ENCODE measurements at regions not wholly inside any gene's neighbourhood (a gene's known extent, or its start where the extent isn't known, plus 50 kb on each side); places are given as distances from the start of the nearest gene placed in this dataset.
A peak's percentile ranks its signal among the peaks of the same experiment; 100 is the strongest.

DNA sequence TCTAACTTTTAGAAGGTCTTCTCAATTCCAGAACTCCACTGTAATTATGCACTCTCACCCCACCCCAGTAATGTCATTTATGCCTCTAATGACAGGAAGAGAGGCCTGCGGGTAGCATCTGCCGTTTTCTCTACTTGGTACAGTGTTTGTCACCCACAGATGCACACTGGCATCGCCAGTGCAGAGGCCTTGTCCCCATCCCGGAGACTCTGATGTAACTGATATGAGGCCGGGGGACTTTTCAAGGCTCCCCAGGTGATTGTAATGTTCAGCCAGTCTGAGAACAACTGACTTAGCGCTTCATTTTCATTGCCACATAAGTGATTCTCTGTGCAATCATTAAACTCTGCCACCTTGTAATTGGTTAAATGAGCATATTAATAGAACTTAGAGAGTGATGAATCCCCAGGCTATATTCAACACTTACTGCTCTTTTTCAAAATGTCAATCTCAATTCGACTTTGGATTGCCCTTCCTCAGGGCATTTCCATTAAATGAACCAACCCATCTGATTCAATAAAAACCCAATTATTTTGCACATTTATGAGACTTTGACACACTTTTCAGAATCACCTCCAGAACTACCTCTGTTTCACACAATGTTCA is 113.2 kb downstream of the HERPUD2 start:
- H3K9me3 Mint-ChIP-seq: no peaks in the 10 kb centered on the region
- no peak for ATAC-seq
- no peak overlapping the region for H3K27ac Mint-ChIP-seq
- no peaks in the 10 kb centered on the region for H3K36me3 Mint-ChIP-seq
- DNase-seq (ENCODE audit: low spot score in 2 of 2): no peak

- no peaks in the 10 kb centered on the region for H3K9me3 Mint-ChIP-seq
- no peaks in the 10 kb centered on the region for H3K36me3 Mint-ChIP-seq
- H3K27ac Mint-ChIP-seq: no peak overlapping the region
- ATAC-seq (no peak), DNase-seq (ENCODE audit: low spot score in 2 of 2) (no peak)
Measured at GRCh38 chr7:35576031-35576573, 118.8 kb downstream of the HERPUD2 start.

DNA sequence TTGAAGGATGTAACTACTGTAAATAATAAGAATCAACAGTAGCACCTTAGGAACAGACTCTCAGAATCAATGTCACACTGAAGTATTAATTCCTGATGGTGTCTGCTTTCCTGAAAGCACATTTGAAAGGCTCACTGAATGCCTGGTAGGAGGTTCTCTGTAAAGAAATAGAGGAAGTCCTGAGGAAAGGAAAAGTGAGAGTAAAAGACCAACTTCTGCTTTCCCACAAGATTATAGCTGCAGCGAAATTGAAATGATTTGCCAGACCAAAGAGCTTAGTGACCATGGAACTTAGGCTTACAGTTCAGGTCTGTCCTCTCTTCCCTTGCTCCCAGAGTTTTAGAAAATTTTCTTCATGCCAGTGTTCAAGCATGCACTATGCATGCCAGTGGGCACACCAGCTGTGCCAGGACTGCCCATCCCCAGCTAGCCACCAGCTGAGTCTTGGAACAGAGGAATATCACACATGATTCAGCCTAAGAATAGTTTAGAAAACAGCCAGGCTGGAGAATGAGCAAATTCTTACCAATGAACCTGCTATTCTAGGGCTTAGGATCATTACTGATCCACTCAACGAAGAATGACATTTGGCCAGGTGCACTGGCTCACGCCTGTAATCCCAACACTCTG is 123.2 kb downstream of the HERPUD2 start:
- H3K36me3 Mint-ChIP-seq: no peaks in the 10 kb centered on the region

DNA sequence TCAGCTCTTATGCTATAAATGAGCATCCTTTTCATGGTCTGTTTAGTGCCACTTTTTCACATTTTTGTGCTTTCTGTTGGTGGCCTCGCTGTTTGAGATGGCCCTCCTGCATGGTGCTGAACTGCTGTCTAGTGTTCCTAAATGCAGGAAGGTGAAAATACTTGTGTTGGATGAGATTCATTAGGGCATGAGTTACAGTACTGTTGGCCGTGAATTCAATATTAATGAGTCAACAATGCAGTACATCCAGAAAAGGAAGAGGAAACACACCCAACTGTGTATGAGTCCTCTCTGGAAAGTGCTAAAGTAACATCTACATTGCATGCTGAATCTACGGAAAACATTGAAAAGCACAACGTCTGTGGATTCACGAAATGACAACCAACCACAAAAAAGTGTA is 124.0 kb downstream of the HERPUD2 start:
- Mint-ChIP-seq H3K36me3 (no peaks in the 10 kb centered on the region), H3K9me3 (no peaks in the 10 kb centered on the region), H3K27ac (no peak overlapping the region)
- DNase-seq (ENCODE audit: low spot score in 2 of 2) (no peak), ATAC-seq (no peak)

More for the DNA sequence above, 123.2 kb downstream of the HERPUD2 start:
- Mint-ChIP-seq H3K27ac (no peak overlapping the region), H3K9me3 (no peaks in the 10 kb centered on the region)
- DNase-seq (ENCODE audit: low spot score in 2 of 2) (no peak), ATAC-seq (no peak)

GRCh38 chr7:35565927-35566326 is 129.0 kb downstream of the HERPUD2 start:
- H3K36me3 Mint-ChIP-seq: no peaks in the 10 kb centered on the region
- no peaks in the 10 kb centered on the region for H3K9me3 Mint-ChIP-seq
- H3K27ac Mint-ChIP-seq: no peak overlapping the region
- DNase-seq (ENCODE audit: low spot score in 2 of 2) (no peak), ATAC-seq (no peak)

DNA sequence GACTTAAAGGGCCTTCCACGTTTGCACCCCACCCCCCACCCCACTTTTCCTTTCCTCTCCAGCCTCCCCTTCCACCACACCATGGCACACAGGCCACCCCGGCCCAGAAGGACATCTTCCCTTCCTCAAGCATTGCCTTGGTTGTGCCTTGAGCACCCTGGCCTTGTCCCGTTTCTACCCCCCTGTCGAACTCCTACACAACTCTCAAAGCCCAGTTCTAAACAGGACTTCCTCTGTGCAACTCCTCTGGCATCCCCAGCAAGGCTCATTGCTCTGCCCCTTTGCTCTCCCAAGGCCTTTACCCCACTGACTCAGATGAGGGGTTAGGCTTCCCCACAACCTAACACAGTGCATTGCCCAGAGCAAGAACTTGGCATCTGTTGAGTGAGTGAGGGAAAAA is 136.1 kb downstream of the HERPUD2 start:
- ATAC-seq: no peak
- Mint-ChIP-seq H3K36me3 (no peaks in the 10 kb centered on the region), H3K27ac (no peak overlapping the region), H3K9me3 (no peaks in the 10 kb centered on the region)
- DNase-seq (ENCODE audit: low spot score in 2 of 2): no peak

- ATAC-seq (no peak), DNase-seq (ENCODE audit: low spot score in 2 of 2) (no peak)
- Mint-ChIP-seq H3K9me3 (no peaks in the 10 kb centered on the region), H3K27ac (no peak overlapping the region), H3K36me3 (no peaks in the 10 kb centered on the region)
Measured at GRCh38 chr7:35556515-35557471, 138.1 kb downstream of the HERPUD2 start.

DNA sequence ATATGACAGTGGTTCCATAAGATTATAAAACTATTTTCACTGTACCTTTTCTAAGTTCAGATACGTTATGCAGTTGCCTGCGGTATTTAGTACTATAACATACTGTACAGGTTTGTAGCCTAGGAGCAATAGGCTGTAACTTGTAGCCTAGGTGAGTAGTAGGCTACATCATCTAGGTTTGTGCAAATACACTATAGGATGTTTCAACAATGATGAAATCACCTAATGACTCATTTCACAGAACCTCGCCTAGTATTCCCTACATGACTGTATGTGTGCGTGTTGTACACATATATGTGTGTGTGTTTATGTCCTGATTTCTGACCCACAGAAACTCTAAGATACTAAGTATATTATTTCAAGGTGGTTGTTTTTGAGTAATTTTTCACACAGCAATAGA is 139.0 kb downstream of the HERPUD2 start:
- peak; percentile 68 to 96 for ATAC-seq
- no peaks in the 10 kb centered on the region for H3K36me3 Mint-ChIP-seq
- no peak overlapping the region for H3K27ac Mint-ChIP-seq
- no peak for DNase-seq (ENCODE audit: low spot score in 2 of 2)
- no peaks in the 10 kb centered on the region for H3K9me3 Mint-ChIP-seq

- no peaks in the 10 kb centered on the region for H3K9me3 Mint-ChIP-seq
- peak in 1 of 2 donors; percentile 21 for ATAC-seq
- H3K36me3 Mint-ChIP-seq: no peaks in the 10 kb centered on the region
- no peak overlapping the region for H3K27ac Mint-ChIP-seq
- no peak for DNase-seq (ENCODE audit: low spot score in 2 of 2)
Measured at GRCh38 chr7:35555386-35555785, 139.5 kb downstream of the HERPUD2 start.

- DNase-seq (ENCODE audit: low spot score in 2 of 2): no peak
- no peaks in the 10 kb centered on the region for H3K9me3 Mint-ChIP-seq
- no peak overlapping the region for H3K27ac Mint-ChIP-seq
- no peak for ATAC-seq
- H3K36me3 Mint-ChIP-seq: no peaks in the 10 kb centered on the region
Measured at GRCh38 chr7:35553519-35553918, 141.4 kb downstream of the HERPUD2 start.

GRCh38 chr7:35552691-35553090 is 142.2 kb downstream of the HERPUD2 start:
- no peak for DNase-seq (ENCODE audit: low spot score in 2 of 2)
- Mint-ChIP-seq H3K9me3 (no peaks in the 10 kb centered on the region), H3K27ac (no peak overlapping the region), H3K36me3 (no peaks in the 10 kb centered on the region)
- no peak for ATAC-seq

DNA sequence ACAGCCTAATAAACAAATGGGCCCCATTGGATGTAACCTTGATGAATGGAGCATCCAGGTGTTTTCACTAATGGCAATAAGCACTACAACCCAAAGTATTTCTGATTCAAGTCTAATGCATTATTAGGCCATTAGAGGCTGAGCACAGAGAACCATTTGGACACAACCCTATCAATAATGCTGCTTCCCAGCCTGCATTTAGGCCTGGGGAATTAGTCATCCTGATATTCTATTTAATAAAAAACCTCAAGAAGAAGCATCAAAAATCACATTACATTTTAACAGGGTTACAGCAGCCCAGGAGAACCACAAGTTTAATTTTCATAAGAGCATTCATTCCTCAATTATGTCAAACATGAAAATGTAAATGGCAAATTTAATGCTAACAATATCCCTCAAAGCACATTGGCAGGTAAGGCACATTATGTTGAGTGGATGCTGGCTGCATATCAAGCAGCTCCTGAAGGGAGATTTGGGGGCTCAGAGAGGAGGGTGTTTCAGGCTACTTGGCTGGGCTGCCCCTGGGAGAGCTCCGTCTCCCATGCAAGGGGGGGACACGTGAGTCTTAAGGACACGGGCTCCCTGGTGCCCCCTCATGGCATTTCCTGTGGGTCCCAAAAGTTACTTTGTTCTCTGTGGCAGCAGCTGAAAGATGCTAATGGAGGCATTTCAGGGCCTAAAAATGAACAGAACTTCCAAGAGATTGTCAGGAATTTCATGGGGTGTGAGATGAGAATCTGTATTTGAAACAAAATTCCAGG is 143.4 kb downstream of the HERPUD2 start:
- DNase-seq (ENCODE audit: low spot score in 2 of 2) (no peak), ATAC-seq (no peak)
- Mint-ChIP-seq H3K9me3 (no peaks in the 10 kb centered on the region), H3K27ac (no peak overlapping the region), H3K36me3 (no peaks in the 10 kb centered on the region)

DNA sequence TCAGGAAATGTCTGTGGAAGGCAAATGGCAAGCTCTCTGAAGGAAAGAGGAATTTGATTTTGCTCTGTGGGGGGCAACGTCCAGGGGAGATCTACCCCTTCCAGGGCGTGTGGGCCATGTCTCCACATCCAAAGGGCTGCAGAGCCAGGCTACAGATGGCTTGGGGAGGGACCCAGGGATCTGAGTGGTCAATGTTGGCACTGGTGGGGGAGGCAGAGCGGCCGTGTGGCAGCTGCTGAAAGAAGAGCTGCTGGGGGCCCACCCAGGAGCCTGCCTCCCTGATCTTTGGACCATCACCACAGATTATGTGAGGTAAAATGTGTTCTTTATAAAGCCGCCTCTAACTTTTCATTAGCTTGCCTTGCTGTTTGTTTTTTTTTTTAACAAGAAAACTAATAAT is 144.1 kb downstream of the HERPUD2 start:
- no peak overlapping the region for H3K27ac Mint-ChIP-seq
- DNase-seq (ENCODE audit: low spot score in 2 of 2): no peak
- no peak for ATAC-seq
- H3K9me3 Mint-ChIP-seq: no peaks in the 10 kb centered on the region
- H3K36me3 Mint-ChIP-seq: no peaks in the 10 kb centered on the region

- DNase-seq (ENCODE audit: low spot score in 2 of 2): no peak
- ATAC-seq: no peak
- Mint-ChIP-seq H3K36me3 (no peaks in the 10 kb centered on the region), H3K9me3 (no peaks in the 10 kb centered on the region), H3K27ac (no peak overlapping the region)
Measured at GRCh38 chr7:35549781-35550180, 145.2 kb downstream of the HERPUD2 start.

DNA sequence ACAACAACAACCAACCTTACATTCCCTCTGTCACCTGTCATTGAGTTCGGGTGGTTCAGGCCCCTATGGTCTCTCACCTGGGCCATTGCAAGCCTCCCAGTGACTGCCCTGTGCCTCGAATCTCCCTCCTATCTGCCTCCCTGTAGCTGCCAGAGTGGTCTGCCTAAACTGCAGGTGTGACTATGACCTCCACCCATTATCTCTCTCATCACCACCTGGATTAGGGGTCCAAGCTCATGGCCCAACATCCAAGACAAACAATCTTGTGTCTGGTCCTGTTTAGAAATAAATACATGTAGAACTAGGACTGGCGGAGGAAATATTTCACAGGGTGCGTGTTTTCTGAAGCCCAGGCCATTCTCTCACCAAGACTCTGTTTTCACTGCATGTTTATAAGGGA is 146.6 kb downstream of the HERPUD2 start:
- ATAC-seq: no peak
- no peaks in the 10 kb centered on the region for H3K36me3 Mint-ChIP-seq
- no peaks in the 10 kb centered on the region for H3K9me3 Mint-ChIP-seq
- H3K27ac Mint-ChIP-seq: no peak overlapping the region
- DNase-seq (ENCODE audit: low spot score in 2 of 2): no peak

DNA sequence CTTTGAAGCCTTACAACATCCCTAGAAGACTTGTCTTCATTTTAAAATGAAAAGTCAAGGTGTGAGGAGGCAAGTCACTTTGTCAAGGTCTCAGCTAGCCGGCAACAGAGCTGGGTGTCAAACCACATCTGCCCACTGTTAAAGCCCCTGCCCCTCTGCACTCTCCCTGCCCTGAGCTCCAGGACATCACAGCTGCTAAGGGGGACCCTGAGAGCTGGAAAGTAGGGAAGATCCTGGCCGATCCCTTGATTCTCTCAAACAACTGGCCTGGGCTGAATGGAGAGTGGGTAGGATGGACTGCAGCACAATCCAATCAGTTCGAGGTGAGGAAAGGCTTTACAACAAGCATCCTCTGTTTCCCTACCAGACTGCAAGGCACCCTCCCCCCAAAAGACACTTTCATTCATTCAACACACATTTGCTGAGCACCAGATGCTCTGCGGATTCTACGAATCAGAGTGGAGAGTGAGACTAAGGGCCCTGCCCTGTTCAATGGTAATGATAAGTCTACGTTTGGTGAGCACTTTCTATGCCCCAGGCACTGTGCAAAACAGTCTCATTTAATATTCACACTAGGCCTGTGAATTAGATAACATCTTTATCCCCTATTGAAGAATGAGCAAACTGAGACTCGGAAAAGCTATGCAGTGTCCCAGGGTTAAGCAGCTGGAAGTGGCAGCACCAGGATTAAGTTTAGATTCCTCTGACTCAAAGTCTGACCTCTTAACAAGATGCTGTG is 148.1 kb downstream of the HERPUD2 start:
- no peaks in the 10 kb centered on the region for H3K36me3 Mint-ChIP-seq
- no peak for ATAC-seq
- no peak for DNase-seq (ENCODE audit: low spot score in 2 of 2)
- H3K9me3 Mint-ChIP-seq: no peaks in the 10 kb centered on the region
- no peak overlapping the region for H3K27ac Mint-ChIP-seq

Data from activated naive CD4-positive, alpha-beta T cell treated with anti-CD3 and anti-CD28 coated beads, Interleukin-2, amount 50 U/mL, for 72 hours (primary cell).